ENCODE measurements at regions not wholly inside any gene's neighbourhood (a gene's known extent, or its start where the extent isn't known, plus 50 kb on each side); places are given as distances from the start of the nearest gene placed in this dataset.

DNA sequence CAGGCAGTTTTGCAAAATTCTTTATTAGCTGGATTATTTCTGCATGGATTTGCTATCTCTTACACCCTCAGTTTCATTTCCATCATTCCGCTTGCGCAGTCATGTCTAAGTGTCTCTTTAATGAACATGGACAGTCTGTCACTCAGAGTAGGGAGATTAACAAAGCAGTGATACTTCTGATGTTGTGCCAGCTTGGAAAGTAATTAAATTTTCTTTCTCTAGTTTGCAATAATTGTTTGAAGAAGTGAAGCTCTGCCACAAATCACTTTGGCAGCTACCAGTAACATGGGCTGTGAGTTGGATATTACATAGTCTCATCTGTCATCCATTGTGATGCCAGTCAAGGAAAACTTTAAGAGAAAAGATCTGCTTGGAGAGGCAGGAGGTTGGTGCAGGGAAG is 324.8 kb upstream of the NWD2 start:
- TF ChIP-seq, protein P1, sequence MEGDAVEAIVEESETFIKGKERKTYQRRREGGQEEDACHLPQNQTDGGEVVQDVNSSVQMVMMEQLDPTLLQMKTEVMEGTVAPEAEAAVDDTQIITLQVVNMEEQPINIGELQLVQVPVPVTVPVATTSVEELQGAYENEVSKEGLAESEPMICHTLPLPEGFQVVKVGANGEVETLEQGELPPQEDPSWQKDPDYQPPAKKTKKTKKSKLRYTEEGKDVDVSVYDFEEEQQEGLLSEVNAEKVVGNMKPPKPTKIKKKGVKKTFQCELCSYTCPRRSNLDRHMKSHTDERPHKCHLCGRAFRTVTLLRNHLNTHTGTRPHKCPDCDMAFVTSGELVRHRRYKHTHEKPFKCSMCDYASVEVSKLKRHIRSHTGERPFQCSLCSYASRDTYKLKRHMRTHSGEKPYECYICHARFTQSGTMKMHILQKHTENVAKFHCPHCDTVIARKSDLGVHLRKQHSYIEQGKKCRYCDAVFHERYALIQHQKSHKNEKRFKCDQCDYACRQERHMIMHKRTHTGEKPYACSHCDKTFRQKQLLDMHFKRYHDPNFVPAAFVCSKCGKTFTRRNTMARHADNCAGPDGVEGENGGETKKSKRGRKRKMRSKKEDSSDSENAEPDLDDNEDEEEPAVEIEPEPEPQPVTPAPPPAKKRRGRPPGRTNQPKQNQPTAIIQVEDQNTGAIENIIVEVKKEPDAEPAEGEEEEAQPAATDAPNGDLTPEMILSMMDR (IDR thresholded peaks at IDR 0.05): no peak
- TF ChIP-seq POLR2AphosphoS5 (IDR thresholded peaks at IDR 0.05) (no peak), POLR2A (IDR thresholded peaks at IDR 0.05) (no peak)
